GM12874 (cell line): ENCODE measurements at regions not wholly inside any gene's neighbourhood (a gene's known extent, or its start where the extent isn't known, plus 50 kb on each side); places are given as distances from the start of the nearest gene placed in this dataset.

ENCODE experiments used
- CTCF ChIP-seq: IDR thresholded peaks from 2 replicates; pipeline ENCODE4 v1.5.1; 2011; ENCODE audit warnings: low read depth, mild to moderate bottlenecking, control low read depth, low read length, moderate library complexity; ENCODE audit not compliant: insufficient read depth

DNA sequence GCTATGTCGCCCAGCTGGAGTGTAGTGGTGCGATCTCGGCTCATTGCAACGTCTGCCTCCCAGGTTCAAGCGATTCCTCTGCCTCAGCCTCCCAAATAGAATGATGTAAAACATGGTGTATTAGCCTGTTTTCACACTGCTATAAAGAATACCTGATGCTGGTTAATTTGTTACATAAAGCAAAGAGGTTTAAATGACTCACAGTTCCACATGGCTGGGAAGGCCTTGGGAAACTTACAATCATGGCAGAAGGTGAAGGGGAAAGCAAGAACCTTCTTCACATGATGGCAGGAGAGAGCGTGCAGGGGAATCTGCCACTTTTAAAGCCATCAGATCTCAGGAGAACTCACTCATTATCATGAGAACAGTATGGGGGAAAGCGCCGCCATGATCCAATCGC lies 1191.8 kb downstream of the ARAP2 start:
- TF ChIP-seq CTCF, result no peak

GRCh38 chr4:35063031-35063570 lies 1181.2 kb downstream of the ARAP2 start:
- no peak for TF ChIP-seq CTCF

- TF ChIP-seq CTCF, result no peak
Observed at GRCh38 chr4:35066406-35066805, 1177.9 kb downstream of the ARAP2 start.

DNA sequence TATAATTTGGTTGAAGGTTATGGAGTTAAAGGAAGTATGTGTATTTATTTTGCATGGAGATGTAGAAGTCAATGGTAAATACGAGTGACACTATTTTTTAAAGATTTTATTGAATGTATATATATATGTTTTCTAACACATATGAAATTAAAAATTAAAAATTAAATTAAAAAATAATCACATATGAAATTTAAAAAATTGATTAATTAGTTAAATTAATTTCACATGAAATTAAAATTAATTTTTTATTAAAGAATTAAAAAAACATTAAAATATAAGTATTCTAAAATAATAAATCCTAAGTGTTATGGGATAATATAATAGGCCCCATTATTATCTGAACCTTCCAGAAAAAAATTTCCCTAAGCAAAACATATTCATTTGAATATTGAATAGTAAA lies 1163.5 kb downstream of the ARAP2 start:
- no peak for TF ChIP-seq CTCF

DNA sequence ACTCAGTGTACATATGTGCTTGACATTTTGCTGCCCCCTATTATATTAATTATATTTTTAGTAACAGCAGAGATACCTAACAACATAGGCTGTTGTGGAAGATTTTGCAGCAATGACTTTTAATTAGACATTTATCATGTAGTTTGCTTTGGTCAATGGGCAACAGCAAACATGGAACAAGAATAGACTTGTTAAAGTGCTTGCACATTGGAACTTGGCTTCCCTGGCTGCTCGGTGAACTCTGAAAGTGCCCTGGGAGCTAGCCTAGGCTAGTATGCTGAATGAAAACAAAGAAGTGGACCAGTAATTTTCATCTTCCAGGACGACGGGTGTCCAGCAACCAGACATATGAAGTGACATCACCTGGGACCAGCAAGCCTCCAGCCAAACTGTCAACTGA lies 1157.1 kb downstream of the ARAP2 start:
- TF ChIP-seq CTCF, result no peak

GRCh38 chr4:35100932-35101331 lies 1143.4 kb downstream of the ARAP2 start:
- no peak for TF ChIP-seq CTCF

GRCh38 chr4:35102066-35102465 lies 1142.2 kb downstream of the ARAP2 start:
- no peak for TF ChIP-seq CTCF
